ENCODE measurements at regions not wholly inside any gene's neighbourhood (a gene's known extent, or its start where the extent isn't known, plus 50 kb on each side); places are given as distances from the start of the nearest gene placed in this dataset.

GRCh38 chr10:29007748-29008610 lies 280.9 kb upstream of the LYZL1 start:
- no peaks in the 10 kb centered on the region for H3K9me3 ChIP-seq (ENCODE audit: control insufficient read depth in 2 of 2, low read length in 2 of 2)
- H3K9ac ChIP-seq (ENCODE audit: low read length in 2 of 2) = no peak overlapping the region
- H3K27ac ChIP-seq (ENCODE audit: low read length) = no peak overlapping the region
- no peaks in the 10 kb centered on the region for H3K36me3 ChIP-seq (ENCODE audit: control insufficient read depth in 2 of 2, insufficient read depth in 2 of 2, low read length in 2 of 2)
- H3K27me3 ChIP-seq (ENCODE audit: control insufficient read depth in 1 of 2, insufficient read depth in 2 of 2, low read length in 2 of 2) = no peaks in the 10 kb centered on the region
- no peaks in the 10 kb centered on the region for H3K4me1 ChIP-seq (ENCODE audit: control insufficient read depth, insufficient read depth, low read length)
- H3K4me3 ChIP-seq (ENCODE audit: low read length in 2 of 2) = no peak overlapping the region

- no peaks in the 10 kb centered on the region for H3K9me3 ChIP-seq (ENCODE audit: control insufficient read depth in 2 of 2, low read length in 2 of 2)
- H3K4me1 ChIP-seq (ENCODE audit: control insufficient read depth, insufficient read depth, low read length) = no peaks in the 10 kb centered on the region
- no peak overlapping the region for H3K4me3 ChIP-seq (ENCODE audit: low read length in 2 of 2)
- no peak overlapping the region for H3K27ac ChIP-seq (ENCODE audit: low read length)
- H3K36me3 ChIP-seq (ENCODE audit: control insufficient read depth in 2 of 2, insufficient read depth in 2 of 2, low read length in 2 of 2) = no peaks in the 10 kb centered on the region
- no peaks in the 10 kb centered on the region for H3K27me3 ChIP-seq (ENCODE audit: control insufficient read depth in 1 of 2, insufficient read depth in 2 of 2, low read length in 2 of 2)
- H3K9ac ChIP-seq (ENCODE audit: low read length in 2 of 2) = no peak overlapping the region
Measured at GRCh38 chr10:29009464-29009863, 279.4 kb upstream of the LYZL1 start.

GRCh38 chr10:29011516-29011915 lies 277.4 kb upstream of the LYZL1 start:
- Histone ChIP-seq H3K9ac (ENCODE audit: low read length in 2 of 2) (no peak overlapping the region), H3K27me3 (ENCODE audit: control insufficient read depth in 1 of 2, insufficient read depth in 2 of 2, low read length in 2 of 2) (no peaks in the 10 kb centered on the region), H3K4me1 (ENCODE audit: control insufficient read depth, insufficient read depth, low read length) (no peaks in the 10 kb centered on the region), H3K36me3 (ENCODE audit: control insufficient read depth in 2 of 2, insufficient read depth in 2 of 2, low read length in 2 of 2) (no peaks in the 10 kb centered on the region), H3K4me3 (ENCODE audit: low read length in 2 of 2) (no peak overlapping the region), H3K9me3 (ENCODE audit: control insufficient read depth in 2 of 2, low read length in 2 of 2) (no peaks in the 10 kb centered on the region), H3K27ac (ENCODE audit: low read length) (no peak overlapping the region)

- H3K27me3 ChIP-seq (ENCODE audit: control insufficient read depth in 1 of 2, insufficient read depth in 2 of 2, low read length in 2 of 2) = no peaks in the 10 kb centered on the region
- H3K27ac ChIP-seq (ENCODE audit: low read length) = no peak overlapping the region
- H3K36me3 ChIP-seq (ENCODE audit: control insufficient read depth in 2 of 2, insufficient read depth in 2 of 2, low read length in 2 of 2) = no peaks in the 10 kb centered on the region
- no peaks in the 10 kb centered on the region for H3K4me1 ChIP-seq (ENCODE audit: control insufficient read depth, insufficient read depth, low read length)
- no peak overlapping the region for H3K4me3 ChIP-seq (ENCODE audit: low read length in 2 of 2)
- no peaks in the 10 kb centered on the region for H3K9me3 ChIP-seq (ENCODE audit: control insufficient read depth in 2 of 2, low read length in 2 of 2)
- no peak overlapping the region for H3K9ac ChIP-seq (ENCODE audit: low read length in 2 of 2)
Measured at GRCh38 chr10:29012926-29013554, 275.8 kb upstream of the LYZL1 start.

- Histone ChIP-seq H3K36me3 (ENCODE audit: control insufficient read depth in 2 of 2, insufficient read depth in 2 of 2, low read length in 2 of 2) (no peaks in the 10 kb centered on the region), H3K4me3 (ENCODE audit: low read length in 2 of 2) (no peak overlapping the region), H3K9ac (ENCODE audit: low read length in 2 of 2) (no peak overlapping the region)
Measured at GRCh38 chr10:29021591-29021990, 267.3 kb upstream of the LYZL1 start.

GRCh38 chr10:29022513-29022912 lies 266.4 kb upstream of the LYZL1 start:
- Histone ChIP-seq H3K27me3 (ENCODE audit: control insufficient read depth in 1 of 2, insufficient read depth in 2 of 2, low read length in 2 of 2) (no peaks in the 10 kb centered on the region), H3K4me3 (ENCODE audit: low read length in 2 of 2) (no peak overlapping the region), H3K36me3 (ENCODE audit: control insufficient read depth in 2 of 2, insufficient read depth in 2 of 2, low read length in 2 of 2) (no peaks in the 10 kb centered on the region), H3K9ac (ENCODE audit: low read length in 2 of 2) (no peak overlapping the region), H3K27ac (ENCODE audit: low read length) (no peak overlapping the region), H3K4me1 (ENCODE audit: control insufficient read depth, insufficient read depth, low read length) (no peaks in the 10 kb centered on the region), H3K9me3 (ENCODE audit: control insufficient read depth in 2 of 2, low read length in 2 of 2) (no peaks in the 10 kb centered on the region)

More at GRCh38 chr10:29021591-29021990, 267.3 kb upstream of the LYZL1 start:
- H3K27me3 ChIP-seq (ENCODE audit: control insufficient read depth in 1 of 2, insufficient read depth in 2 of 2, low read length in 2 of 2) = no peaks in the 10 kb centered on the region
- no peaks in the 10 kb centered on the region for H3K9me3 ChIP-seq (ENCODE audit: control insufficient read depth in 2 of 2, low read length in 2 of 2)
- no peaks in the 10 kb centered on the region for H3K4me1 ChIP-seq (ENCODE audit: control insufficient read depth, insufficient read depth, low read length)
- H3K27ac ChIP-seq (ENCODE audit: low read length) = no peak overlapping the region

GRCh38 chr10:29023678-29024077 lies 265.2 kb upstream of the LYZL1 start:
- Histone ChIP-seq H3K27me3 (ENCODE audit: control insufficient read depth in 1 of 2, insufficient read depth in 2 of 2, low read length in 2 of 2) (no peaks in the 10 kb centered on the region), H3K9me3 (ENCODE audit: control insufficient read depth in 2 of 2, low read length in 2 of 2) (no peaks in the 10 kb centered on the region), H3K4me3 (ENCODE audit: low read length in 2 of 2) (no peak overlapping the region)

GRCh38 chr10:29026065-29026797 lies 262.6 kb upstream of the LYZL1 start:
- Histone ChIP-seq H3K27me3 (ENCODE audit: control insufficient read depth in 1 of 2, insufficient read depth in 2 of 2, low read length in 2 of 2) (no peaks in the 10 kb centered on the region), H3K4me1 (ENCODE audit: control insufficient read depth, insufficient read depth, low read length) (no peaks in the 10 kb centered on the region), H3K9ac (ENCODE audit: low read length in 2 of 2) (no peak overlapping the region), H3K4me3 (ENCODE audit: low read length in 2 of 2) (no peak overlapping the region), H3K36me3 (ENCODE audit: control insufficient read depth in 2 of 2, insufficient read depth in 2 of 2, low read length in 2 of 2) (no peaks in the 10 kb centered on the region), H3K27ac (ENCODE audit: low read length) (no peak overlapping the region), H3K9me3 (ENCODE audit: control insufficient read depth in 2 of 2, low read length in 2 of 2) (no peaks in the 10 kb centered on the region)

More at GRCh38 chr10:29023678-29024077, 265.2 kb upstream of the LYZL1 start:
- H3K9ac ChIP-seq (ENCODE audit: low read length in 2 of 2) = no peak overlapping the region
- no peak overlapping the region for H3K27ac ChIP-seq (ENCODE audit: low read length)
- H3K36me3 ChIP-seq (ENCODE audit: control insufficient read depth in 2 of 2, insufficient read depth in 2 of 2, low read length in 2 of 2) = no peaks in the 10 kb centered on the region
- no peaks in the 10 kb centered on the region for H3K4me1 ChIP-seq (ENCODE audit: control insufficient read depth, insufficient read depth, low read length)

- Histone ChIP-seq H3K4me1 (ENCODE audit: control insufficient read depth, insufficient read depth, low read length) (no peaks in the 10 kb centered on the region), H3K36me3 (ENCODE audit: control insufficient read depth in 2 of 2, insufficient read depth in 2 of 2, low read length in 2 of 2) (no peaks in the 10 kb centered on the region), H3K9ac (ENCODE audit: low read length in 2 of 2) (no peak overlapping the region), H3K27me3 (ENCODE audit: control insufficient read depth in 1 of 2, insufficient read depth in 2 of 2, low read length in 2 of 2) (no peaks in the 10 kb centered on the region), H3K4me3 (ENCODE audit: low read length in 2 of 2) (no peak overlapping the region), H3K9me3 (ENCODE audit: control insufficient read depth in 2 of 2, low read length in 2 of 2) (no peaks in the 10 kb centered on the region), H3K27ac (ENCODE audit: low read length) (no peak overlapping the region)
Measured at GRCh38 chr10:29026802-29027580, 261.9 kb upstream of the LYZL1 start.

- Histone ChIP-seq H3K9me3 (ENCODE audit: control insufficient read depth in 2 of 2, low read length in 2 of 2) (no peaks in the 10 kb centered on the region), H3K27ac (ENCODE audit: low read length) (no peak overlapping the region), H3K36me3 (ENCODE audit: control insufficient read depth in 2 of 2, insufficient read depth in 2 of 2, low read length in 2 of 2) (no peaks in the 10 kb centered on the region), H3K4me1 (ENCODE audit: control insufficient read depth, insufficient read depth, low read length) (no peaks in the 10 kb centered on the region), H3K27me3 (ENCODE audit: control insufficient read depth in 1 of 2, insufficient read depth in 2 of 2, low read length in 2 of 2) (no peaks in the 10 kb centered on the region), H3K9ac (ENCODE audit: low read length in 2 of 2) (no peak overlapping the region), H3K4me3 (ENCODE audit: low read length in 2 of 2) (no peak overlapping the region)
Measured at GRCh38 chr10:29028486-29028885, 260.4 kb upstream of the LYZL1 start.
